ENCODE measurements at regions not wholly inside any gene's neighbourhood (a gene's known extent, or its start where the extent isn't known, plus 50 kb on each side); places are given as distances from the start of the nearest gene placed in this dataset.

- Histone ChIP-seq H3K4me1 (ENCODE audit: control insufficient read depth in 2 of 3, insufficient read depth in 2 of 3, low read depth in 1 of 3, low read length in 3 of 3) (no peaks in the 10 kb centered on the region), H3K9ac (ENCODE audit: low read length in 3 of 3) (no peak overlapping the region), H3K4me3 (ENCODE audit: low read length in 3 of 3) (no peak overlapping the region), H3K27ac (ENCODE audit: low read depth in 2 of 2, low read length in 2 of 2) (no peak overlapping the region), H3K36me3 (ENCODE audit: control insufficient read depth in 2 of 3, insufficient read depth in 3 of 3, low read length in 3 of 3) (no peaks in the 10 kb centered on the region), H3K9me3 (ENCODE audit: control insufficient read depth in 2 of 3, insufficient read depth in 1 of 3, low read length in 3 of 3) (peaks cover 0 to 2% (median 0%) of the 10 kb centered on the region in 3 donors), H3K27me3 (ENCODE audit: control insufficient read depth, insufficient read depth, low read length) (no peaks in the 10 kb centered on the region)
- intact Hi-C loops (cut with DNase I), result no loop called here
- TF ChIP-seq CTCF (IDR thresholded peaks at IDR 0.05; ENCODE audit: borderline replicate concordance, extremely low read depth, insufficient read depth), result no peak
- DNase-seq, result no peak
- no peak for FAIRE-seq
Measured at GRCh38 chr15:93200081-93200836, 111.2 kb upstream of the RGMA start.

- Histone ChIP-seq H3K4me1 (ENCODE audit: control insufficient read depth in 2 of 3, insufficient read depth in 2 of 3, low read depth in 1 of 3, low read length in 3 of 3) (no peaks in the 10 kb centered on the region), H3K36me3 (ENCODE audit: control insufficient read depth in 2 of 3, insufficient read depth in 3 of 3, low read length in 3 of 3) (no peaks in the 10 kb centered on the region), H3K27ac (ENCODE audit: low read depth in 2 of 2, low read length in 2 of 2) (no peak overlapping the region), H3K4me3 (ENCODE audit: low read length in 3 of 3) (no peak overlapping the region), H3K27me3 (ENCODE audit: control insufficient read depth, insufficient read depth, low read length) (no peaks in the 10 kb centered on the region), H3K9ac (ENCODE audit: low read length in 3 of 3) (no peak overlapping the region), H3K9me3 (ENCODE audit: control insufficient read depth in 2 of 3, insufficient read depth in 1 of 3, low read length in 3 of 3) (peaks cover 0 to 2% (median 0%) of the 10 kb centered on the region in 3 donors)
- intact Hi-C loops (cut with DNase I), result no loop called here
- FAIRE-seq, result no peak
- no peak for DNase-seq
- TF ChIP-seq CTCF (IDR thresholded peaks at IDR 0.05; ENCODE audit: borderline replicate concordance, extremely low read depth, insufficient read depth), result no peak
Measured at GRCh38 chr15:93196135-93196670, 107.2 kb upstream of the RGMA start.

GRCh38 chr15:93195109-93195508 is 106.1 kb upstream of the RGMA start:
- no peak for TF ChIP-seq CTCF (IDR thresholded peaks at IDR 0.05; ENCODE audit: borderline replicate concordance, extremely low read depth, insufficient read depth)
- intact Hi-C loops (cut with DNase I), result no loop called here
- no peak overlapping the region for H3K4me3 ChIP-seq (ENCODE audit: low read length in 3 of 3)
- H3K36me3 ChIP-seq (ENCODE audit: control insufficient read depth in 2 of 3, insufficient read depth in 3 of 3, low read length in 3 of 3), result no peaks in the 10 kb centered on the region
- H3K27ac ChIP-seq (ENCODE audit: low read depth in 2 of 2, low read length in 2 of 2), result no peak overlapping the region
- no peaks in the 10 kb centered on the region for H3K4me1 ChIP-seq (ENCODE audit: control insufficient read depth in 2 of 3, insufficient read depth in 2 of 3, low read depth in 1 of 3, low read length in 3 of 3)
- H3K9ac ChIP-seq (ENCODE audit: low read length in 3 of 3), result no peak overlapping the region
- FAIRE-seq (no peak), DNase-seq (no peak)
- no peaks in the 10 kb centered on the region for H3K27me3 ChIP-seq (ENCODE audit: control insufficient read depth, insufficient read depth, low read length)
- H3K9me3 ChIP-seq (ENCODE audit: control insufficient read depth in 2 of 3, insufficient read depth in 1 of 3, low read length in 3 of 3), result peaks cover 0 to 2% (median 0%) of the 10 kb centered on the region in 3 donors

Measured in kidney (tissue), 13 donors.